GM21529 (cell line): ENCODE measurements at regions not wholly inside any gene's neighbourhood (a gene's known extent, or its start where the extent isn't known, plus 50 kb on each side); places are given as distances from the start of the nearest gene placed in this dataset.
"Not testable (repeated sequence)": the region's sequence is repeated elsewhere in the genome, so short reads cannot be mapped to it uniquely, and the experiment has no call there.

Experiments used
- ATAC-seq: cut with Tn5 transposase; IDR thresholded peaks from one replicate; pipeline ENCODE4 v1.9.1; 2021; ENCODE audit not compliant: unreplicated experiment

- not testable (repeated sequence) for ATAC-seq
Measured at GRCh38 chr10:90011281-90011680, 309.9 kb downstream of the KIF20B start.

- no peak for ATAC-seq
Measured at GRCh38 chr10:90018819-90019218, 317.4 kb downstream of the KIF20B start.

GRCh38 chr10:90020506-90020905, 319.1 kb downstream of the KIF20B start:
- no peak for ATAC-seq

GRCh38 chr10:90023950-90024349, 322.6 kb downstream of the KIF20B start:
- ATAC-seq = no peak

- ATAC-seq = no peak
Measured at GRCh38 chr10:90028312-90028711, 326.9 kb downstream of the KIF20B start.

- no peak for ATAC-seq
Measured at GRCh38 chr10:90031776-90032175, 330.4 kb downstream of the KIF20B start.

GRCh38 chr10:90032519-90032918, 331.1 kb downstream of the KIF20B start:
- ATAC-seq = no peak

- not testable (repeated sequence) for ATAC-seq
Measured at GRCh38 chr10:90034862-90035261, 333.5 kb downstream of the KIF20B start.

GRCh38 chr10:90041585-90041984, 340.2 kb downstream of the KIF20B start:
- ATAC-seq = no peak

- no peak for ATAC-seq
Measured at GRCh38 chr10:90042075-90042474, 340.7 kb downstream of the KIF20B start.

- ATAC-seq = peak; percentile 85
Measured at GRCh38 chr10:90047243-90047729, 345.9 kb downstream of the KIF20B start.

GRCh38 chr10:90051053-90051452, 349.7 kb downstream of the KIF20B start:
- no peak for ATAC-seq

GRCh38 chr10:90051474-90051873, 350.1 kb downstream of the KIF20B start:
- ATAC-seq = peak; percentile 44

- ATAC-seq = no peak
Measured at GRCh38 chr10:90062786-90063185, 361.4 kb downstream of the KIF20B start.

GRCh38 chr10:90064295-90064694, 362.9 kb downstream of the KIF20B start:
- no peak for ATAC-seq

- no peak for ATAC-seq
Measured at GRCh38 chr10:90066435-90066834, 365.0 kb downstream of the KIF20B start.

GRCh38 chr10:90075995-90076394, 374.6 kb downstream of the KIF20B start:
- no peak for ATAC-seq

- no peak for ATAC-seq
Measured at GRCh38 chr10:90079819-90080218, 378.4 kb downstream of the KIF20B start.

- not testable (repeated sequence) for ATAC-seq
Measured at GRCh38 chr10:90086606-90087190, 385.3 kb downstream of the KIF20B start.

- ATAC-seq = peak; percentile 100
Measured at GRCh38 chr10:90087197-90088023, 386.0 kb downstream of the KIF20B start.

GRCh38 chr10:90088024-90088317, 386.6 kb downstream of the KIF20B start:
- no peak for ATAC-seq

GRCh38 chr10:90089719-90090118, 388.3 kb downstream of the KIF20B start:
- ATAC-seq = no peak

- ATAC-seq = no peak
Measured at GRCh38 chr10:90096196-90096595, 394.8 kb downstream of the KIF20B start.
